HG02610 (cell line): ENCODE measurements at regions not wholly inside any gene's neighbourhood (a gene's known extent, or its start where the extent isn't known, plus 50 kb on each side); places are given as distances from the start of the nearest gene placed in this dataset.

Source experiments
- ATAC-seq: cut with Tn5 transposase; IDR thresholded peaks from one replicate; pipeline ENCODE4 v1.9.1; 2021; ENCODE audit warnings: mild to moderate bottlenecking, moderate library complexity; ENCODE audit not compliant: unreplicated experiment

DNA sequence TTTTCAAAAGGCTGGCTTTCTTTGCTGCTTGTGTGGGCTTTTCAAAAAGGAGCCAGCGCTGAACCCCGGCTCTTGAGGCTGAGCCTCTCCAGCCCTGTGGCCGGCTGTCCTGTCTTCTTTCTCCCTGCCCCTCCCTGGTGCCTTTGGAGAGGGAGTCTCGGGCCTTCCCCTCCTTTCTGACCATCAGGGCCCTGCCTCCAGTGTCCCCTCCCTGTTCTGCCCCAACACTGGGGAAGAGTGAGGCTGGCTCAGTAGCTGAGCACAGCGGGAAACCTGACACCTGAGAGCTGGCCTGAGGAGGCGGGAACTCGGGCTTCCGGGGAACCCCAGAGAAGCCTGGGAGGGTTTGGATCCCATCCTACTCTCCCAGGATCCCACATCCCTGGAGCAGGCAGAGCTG, 232.1 kb downstream of the LOXHD1 start:
- ATAC-seq: no peak

DNA sequence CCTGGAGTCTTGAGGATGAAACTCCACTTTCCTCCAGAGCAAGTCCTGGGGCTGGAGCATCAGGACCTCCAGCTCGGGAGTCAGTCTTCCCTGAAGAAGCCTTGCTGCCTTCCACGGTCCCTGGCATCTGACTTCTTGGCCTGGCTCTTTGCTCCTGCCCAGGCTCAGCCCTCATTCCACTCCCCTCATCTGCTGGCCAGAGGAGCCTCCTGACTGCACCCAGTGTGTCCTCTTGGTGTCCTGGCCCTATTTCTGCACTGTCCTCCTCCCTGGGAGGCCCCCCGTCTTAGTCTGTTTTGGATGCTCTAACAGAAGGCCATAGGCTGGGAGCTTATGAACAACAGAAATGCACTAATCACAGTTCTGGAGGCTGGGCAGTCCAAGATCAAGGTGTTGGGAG, 231.5 kb downstream of the LOXHD1 start:
- ATAC-seq: no peak

GRCh38 chr18:46426021-46426678, 230.9 kb downstream of the LOXHD1 start:
- no peak for ATAC-seq

DNA sequence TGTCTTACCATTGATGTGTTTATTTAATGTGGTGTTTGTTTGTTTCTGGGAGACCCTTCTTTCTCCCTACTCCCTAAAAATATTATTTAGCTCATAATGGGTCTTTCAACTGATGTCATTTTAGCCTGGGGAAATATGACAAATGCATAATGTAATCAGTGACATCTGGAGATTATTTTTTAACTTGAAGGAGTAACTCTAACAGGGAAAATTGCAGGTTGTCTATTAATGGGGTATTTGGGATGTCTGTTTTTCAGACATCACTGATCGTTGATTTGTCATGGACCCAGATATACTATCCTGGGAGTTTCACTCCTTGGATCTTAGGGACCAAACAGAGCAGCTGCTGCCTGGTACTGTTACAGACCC, 230.4 kb downstream of the LOXHD1 start:
- no peak for ATAC-seq
